ENCODE measurements at regions not wholly inside any gene's neighbourhood (a gene's known extent, or its start where the extent isn't known, plus 50 kb on each side); places are given as distances from the start of the nearest gene placed in this dataset.

- H3K4me3 Mint-ChIP-seq (ENCODE audit: low read depth): no peak overlapping the region
- H3K4me1 Mint-ChIP-seq (ENCODE audit: low read depth): no peaks in the 10 kb centered on the region
- no peaks in the 10 kb centered on the region for H3K9me3 Mint-ChIP-seq
- H3K27ac Mint-ChIP-seq: no peak overlapping the region
- no peaks in the 10 kb centered on the region for H3K27me3 Mint-ChIP-seq (ENCODE audit: low read depth)
- H3K36me3 Mint-ChIP-seq (ENCODE audit: low read depth): no peaks in the 10 kb centered on the region
- intact Hi-C loops (cut with micrococcal nuclease): no loop called here
- no peak for DNase-seq (ENCODE audit: low spot score)
These were observed 604.5 kb downstream of the PLPP3 start for GRCh38 chr1:55974714-55975441.

- intact Hi-C loops (cut with micrococcal nuclease): no loop called here
- no peaks in the 10 kb centered on the region for H3K27me3 Mint-ChIP-seq (ENCODE audit: low read depth)
- DNase-seq (ENCODE audit: low spot score): no peak
- H3K27ac Mint-ChIP-seq: no peak overlapping the region
- no peaks in the 10 kb centered on the region for H3K36me3 Mint-ChIP-seq (ENCODE audit: low read depth)
- no peak overlapping the region for H3K4me3 Mint-ChIP-seq (ENCODE audit: low read depth)
- H3K9me3 Mint-ChIP-seq: no peaks in the 10 kb centered on the region
- no peaks in the 10 kb centered on the region for H3K4me1 Mint-ChIP-seq (ENCODE audit: low read depth)
These were observed 608.7 kb downstream of the PLPP3 start for GRCh38 chr1:55970526-55971110.

- Mint-ChIP-seq H3K36me3 (ENCODE audit: low read depth) (no peaks in the 10 kb centered on the region), H3K27me3 (ENCODE audit: low read depth) (no peaks in the 10 kb centered on the region), H3K4me3 (ENCODE audit: low read depth) (no peak overlapping the region), H3K27ac (no peak overlapping the region), H3K9me3 (no peaks in the 10 kb centered on the region), H3K4me1 (ENCODE audit: low read depth) (no peaks in the 10 kb centered on the region)
- intact Hi-C loops (cut with micrococcal nuclease): no loop called here
- no peak for DNase-seq (ENCODE audit: low spot score)
These were observed 610.0 kb downstream of the PLPP3 start for GRCh38 chr1:55969322-55969721.

GRCh38 chr1:55968661-55969060 is 610.7 kb downstream of the PLPP3 start:
- no peaks in the 10 kb centered on the region for H3K4me1 Mint-ChIP-seq (ENCODE audit: low read depth)
- H3K9me3 Mint-ChIP-seq: no peaks in the 10 kb centered on the region
- H3K27me3 Mint-ChIP-seq (ENCODE audit: low read depth): no peaks in the 10 kb centered on the region
- no peak overlapping the region for H3K27ac Mint-ChIP-seq
- intact Hi-C loops (cut with micrococcal nuclease): no loop called here
- H3K4me3 Mint-ChIP-seq (ENCODE audit: low read depth): no peak overlapping the region
- no peaks in the 10 kb centered on the region for H3K36me3 Mint-ChIP-seq (ENCODE audit: low read depth)
- DNase-seq (ENCODE audit: low spot score): no peak

- no peaks in the 10 kb centered on the region for H3K9me3 Mint-ChIP-seq
- H3K27me3 Mint-ChIP-seq (ENCODE audit: low read depth): no peaks in the 10 kb centered on the region
- no peaks in the 10 kb centered on the region for H3K36me3 Mint-ChIP-seq (ENCODE audit: low read depth)
- no peak for DNase-seq (ENCODE audit: low spot score)
- H3K4me1 Mint-ChIP-seq (ENCODE audit: low read depth): no peaks in the 10 kb centered on the region
- intact Hi-C loops (cut with micrococcal nuclease): no loop called here
- H3K27ac Mint-ChIP-seq: no peak overlapping the region
- H3K4me3 Mint-ChIP-seq (ENCODE audit: low read depth): no peak overlapping the region
These were observed 613.3 kb downstream of the PLPP3 start for GRCh38 chr1:55965981-55966461.

- Mint-ChIP-seq H3K4me3 (ENCODE audit: low read depth) (no peak overlapping the region), H3K27me3 (ENCODE audit: low read depth) (no peaks in the 10 kb centered on the region), H3K27ac (no peak overlapping the region), H3K9me3 (no peaks in the 10 kb centered on the region), H3K36me3 (ENCODE audit: low read depth) (no peaks in the 10 kb centered on the region), H3K4me1 (ENCODE audit: low read depth) (no peaks in the 10 kb centered on the region)
- no peak for DNase-seq (ENCODE audit: low spot score)
- intact Hi-C loops (cut with micrococcal nuclease): no loop called here
These were observed 616.9 kb downstream of the PLPP3 start for GRCh38 chr1:55962472-55962871.

- H3K36me3 Mint-ChIP-seq (ENCODE audit: low read depth): no peaks in the 10 kb centered on the region
- H3K9me3 Mint-ChIP-seq: no peaks in the 10 kb centered on the region
- H3K4me1 Mint-ChIP-seq (ENCODE audit: low read depth): no peaks in the 10 kb centered on the region
- no peaks in the 10 kb centered on the region for H3K27me3 Mint-ChIP-seq (ENCODE audit: low read depth)
- intact Hi-C loops (cut with micrococcal nuclease): no loop called here
- DNase-seq (ENCODE audit: low spot score): no peak
- no peak overlapping the region for H3K4me3 Mint-ChIP-seq (ENCODE audit: low read depth)
- no peak overlapping the region for H3K27ac Mint-ChIP-seq
These were observed 620.2 kb downstream of the PLPP3 start for GRCh38 chr1:55959136-55959548.

- no peak overlapping the region for H3K27ac Mint-ChIP-seq
These were observed 620.9 kb downstream of the PLPP3 start for GRCh38 chr1:55958498-55958897.

GRCh38 chr1:55957276-55957675 is 622.1 kb downstream of the PLPP3 start:
- Mint-ChIP-seq H3K36me3 (ENCODE audit: low read depth) (no peaks in the 10 kb centered on the region), H3K9me3 (no peaks in the 10 kb centered on the region), H3K27ac (no peak overlapping the region), H3K27me3 (ENCODE audit: low read depth) (no peaks in the 10 kb centered on the region), H3K4me3 (ENCODE audit: low read depth) (no peak overlapping the region), H3K4me1 (ENCODE audit: low read depth) (no peaks in the 10 kb centered on the region)
- intact Hi-C loops (cut with micrococcal nuclease): no loop called here
- no peak for DNase-seq (ENCODE audit: low spot score)

More at GRCh38 chr1:55958498-55958897, 620.9 kb downstream of the PLPP3 start:
- no peak for DNase-seq (ENCODE audit: low spot score)
- intact Hi-C loops (cut with micrococcal nuclease): no loop called here
- Mint-ChIP-seq H3K4me3 (ENCODE audit: low read depth) (no peak overlapping the region), H3K36me3 (ENCODE audit: low read depth) (no peaks in the 10 kb centered on the region), H3K9me3 (no peaks in the 10 kb centered on the region), H3K27me3 (ENCODE audit: low read depth) (no peaks in the 10 kb centered on the region), H3K4me1 (ENCODE audit: low read depth) (no peaks in the 10 kb centered on the region)

GRCh38 chr1:55955016-55955621 is 624.2 kb downstream of the PLPP3 start:
- Mint-ChIP-seq H3K36me3 (ENCODE audit: low read depth) (no peaks in the 10 kb centered on the region), H3K4me3 (ENCODE audit: low read depth) (no peak overlapping the region), H3K9me3 (no peaks in the 10 kb centered on the region), H3K27me3 (ENCODE audit: low read depth) (no peaks in the 10 kb centered on the region), H3K27ac (no peak overlapping the region), H3K4me1 (ENCODE audit: low read depth) (no peaks in the 10 kb centered on the region)
- intact Hi-C loops (cut with micrococcal nuclease): no loop called here
- no peak for DNase-seq (ENCODE audit: low spot score)

GRCh38 chr1:55951291-55951690 is 628.1 kb downstream of the PLPP3 start:
- no peak overlapping the region for H3K4me3 Mint-ChIP-seq (ENCODE audit: low read depth)
- intact Hi-C loops (cut with micrococcal nuclease): no loop called here
- no peak overlapping the region for H3K27ac Mint-ChIP-seq
- no peak for DNase-seq (ENCODE audit: low spot score)
- no peaks in the 10 kb centered on the region for H3K4me1 Mint-ChIP-seq (ENCODE audit: low read depth)
- H3K9me3 Mint-ChIP-seq: no peaks in the 10 kb centered on the region
- H3K36me3 Mint-ChIP-seq (ENCODE audit: low read depth): no peaks in the 10 kb centered on the region
- H3K27me3 Mint-ChIP-seq (ENCODE audit: low read depth): no peaks in the 10 kb centered on the region

- Mint-ChIP-seq H3K4me3 (ENCODE audit: low read depth) (no peak overlapping the region), H3K9me3 (no peaks in the 10 kb centered on the region), H3K27me3 (ENCODE audit: low read depth) (no peaks in the 10 kb centered on the region), H3K27ac (no peak overlapping the region), H3K4me1 (ENCODE audit: low read depth) (no peaks in the 10 kb centered on the region), H3K36me3 (ENCODE audit: low read depth) (no peaks in the 10 kb centered on the region)
- DNase-seq (ENCODE audit: low spot score): no peak
- intact Hi-C loops (cut with micrococcal nuclease): no loop called here
These were observed 631.9 kb downstream of the PLPP3 start for GRCh38 chr1:55947446-55947845.

- Mint-ChIP-seq H3K27ac (no peak overlapping the region), H3K4me3 (ENCODE audit: low read depth) (no peak overlapping the region), H3K4me1 (ENCODE audit: low read depth) (no peaks in the 10 kb centered on the region), H3K9me3 (no peaks in the 10 kb centered on the region), H3K27me3 (ENCODE audit: low read depth) (no peaks in the 10 kb centered on the region), H3K36me3 (ENCODE audit: low read depth) (no peaks in the 10 kb centered on the region)
- intact Hi-C loops (cut with micrococcal nuclease): no loop called here
- DNase-seq (ENCODE audit: low spot score): no peak
These were observed 635.5 kb downstream of the PLPP3 start for GRCh38 chr1:55943721-55944435.
